ENCODE measurements at regions not wholly inside any gene's neighbourhood (a gene's known extent, or its start where the extent isn't known, plus 50 kb on each side); places are given as distances from the start of the nearest gene placed in this dataset.

- TF ChIP-seq CTCF (IDR thresholded peaks at IDR 0.05), result no peak
- TF ChIP-seq ZFX (IDR thresholded peaks at IDR 0.05; ENCODE audit: borderline replicate concordance), result no peak
Measured at GRCh38 chr2:239671471-239671870, 270.7 kb upstream of the HDAC4 start.

All from 22Rv1 (cell line).